ENCODE measurements at regions not wholly inside any gene's neighbourhood (a gene's known extent, or its start where the extent isn't known, plus 50 kb on each side); places are given as distances from the start of the nearest gene placed in this dataset.

- H3K9ac ChIP-seq (ENCODE audit: low read length), result no peak overlapping the region
- H2AFZ ChIP-seq (ENCODE audit: low read depth, low read length), result no peak overlapping the region
- no peaks in the 10 kb centered on the region for H3K27me3 ChIP-seq (ENCODE audit: insufficient read depth, low read depth, low read length)
- no peaks in the 10 kb centered on the region for H3K9me2 ChIP-seq (ENCODE audit: insufficient read depth, low read length)
- H3K36me3 ChIP-seq (ENCODE audit: insufficient read depth, low read length), result no peaks in the 10 kb centered on the region
- no peak for TF ChIP-seq SMC3 (conservative IDR thresholded peaks at IDR 0.05; ENCODE audit: poor library complexity)
- TF ChIP-seq, protein P1, sequence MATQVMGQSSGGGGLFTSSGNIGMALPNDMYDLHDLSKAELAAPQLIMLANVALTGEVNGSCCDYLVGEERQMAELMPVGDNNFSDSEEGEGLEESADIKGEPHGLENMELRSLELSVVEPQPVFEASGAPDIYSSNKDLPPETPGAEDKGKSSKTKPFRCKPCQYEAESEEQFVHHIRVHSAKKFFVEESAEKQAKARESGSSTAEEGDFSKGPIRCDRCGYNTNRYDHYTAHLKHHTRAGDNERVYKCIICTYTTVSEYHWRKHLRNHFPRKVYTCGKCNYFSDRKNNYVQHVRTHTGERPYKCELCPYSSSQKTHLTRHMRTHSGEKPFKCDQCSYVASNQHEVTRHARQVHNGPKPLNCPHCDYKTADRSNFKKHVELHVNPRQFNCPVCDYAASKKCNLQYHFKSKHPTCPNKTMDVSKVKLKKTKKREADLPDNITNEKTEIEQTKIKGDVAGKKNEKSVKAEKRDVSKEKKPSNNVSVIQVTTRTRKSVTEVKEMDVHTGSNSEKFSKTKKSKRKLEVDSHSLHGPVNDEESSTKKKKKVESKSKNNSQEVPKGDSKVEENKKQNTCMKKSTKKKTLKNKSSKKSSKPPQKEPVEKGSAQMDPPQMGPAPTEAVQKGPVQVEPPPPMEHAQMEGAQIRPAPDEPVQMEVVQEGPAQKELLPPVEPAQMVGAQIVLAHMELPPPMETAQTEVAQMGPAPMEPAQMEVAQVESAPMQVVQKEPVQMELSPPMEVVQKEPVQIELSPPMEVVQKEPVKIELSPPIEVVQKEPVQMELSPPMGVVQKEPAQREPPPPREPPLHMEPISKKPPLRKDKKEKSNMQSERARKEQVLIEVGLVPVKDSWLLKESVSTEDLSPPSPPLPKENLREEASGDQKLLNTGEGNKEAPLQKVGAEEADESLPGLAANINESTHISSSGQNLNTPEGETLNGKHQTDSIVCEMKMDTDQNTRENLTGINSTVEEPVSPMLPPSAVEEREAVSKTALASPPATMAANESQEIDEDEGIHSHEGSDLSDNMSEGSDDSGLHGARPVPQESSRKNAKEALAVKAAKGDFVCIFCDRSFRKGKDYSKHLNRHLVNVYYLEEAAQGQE (IDR thresholded peaks at IDR 0.05; ENCODE audit: borderline replicate concordance), result no peak
- no peak for TF ChIP-seq EP300 (conservative IDR thresholded peaks at IDR 0.05; ENCODE audit: poor library complexity, severe bottlenecking)
- no peak for TF ChIP-seq MXI1 (conservative IDR thresholded peaks at IDR 0.05; ENCODE audit: poor library complexity, severe bottlenecking)
- no peak for TF ChIP-seq CTCF (IDR thresholded peaks at IDR 0.05; ENCODE audit: poor library complexity, severe bottlenecking)
- TF ChIP-seq TAF1 (IDR thresholded peaks at IDR 0.05; ENCODE audit: low read depth), result no peak
- no peak for TF ChIP-seq RAD21 (conservative IDR thresholded peaks at IDR 0.05)
- TF ChIP-seq EZH2 (IDR thresholded peaks at IDR 0.05; ENCODE audit: borderline replicate concordance, insufficient read depth, low read length, poor library complexity, severe bottlenecking), result no peak
- no peak for TF ChIP-seq POLR2AphosphoS5 (IDR thresholded peaks at IDR 0.05)
- no peaks in the 10 kb centered on the region for H3K79me2 ChIP-seq (replicated peaks; ENCODE audit: insufficient read depth, low read length)
- H3F3A ChIP-seq (ENCODE audit: insufficient read depth, low read length, poor library complexity, severe bottlenecking), result no peaks in the 10 kb centered on the region
- H3K27ac ChIP-seq (ENCODE audit: low read length), result no peak overlapping the region
- no peaks in the 10 kb centered on the region for H3K9me3 ChIP-seq (ENCODE audit: low read length)
- no peak overlapping the region for H3K4me2 ChIP-seq (ENCODE audit: low read length)
- no peaks in the 10 kb centered on the region for H4K20me1 ChIP-seq (ENCODE audit: insufficient read depth)
- no peak overlapping the region for H3K4me3 ChIP-seq (ENCODE audit: low read length)
Observed at GRCh38 chr11:115715251-115715770, 211.1 kb upstream of the CADM1 start.

- TF ChIP-seq, protein P1 (IDR thresholded peaks at IDR 0.05; ENCODE audit: borderline replicate concordance), result no peak
- TF ChIP-seq CTCF (IDR thresholded peaks at IDR 0.05; ENCODE audit: poor library complexity, severe bottlenecking) (no peak), TAF1 (IDR thresholded peaks at IDR 0.05; ENCODE audit: low read depth) (no peak), MXI1 (conservative IDR thresholded peaks at IDR 0.05; ENCODE audit: poor library complexity, severe bottlenecking) (no peak), RAD21 (conservative IDR thresholded peaks at IDR 0.05) (no peak), EP300 (conservative IDR thresholded peaks at IDR 0.05; ENCODE audit: poor library complexity, severe bottlenecking) (no peak), SMC3 (conservative IDR thresholded peaks at IDR 0.05; ENCODE audit: poor library complexity) (no peak)
- Histone ChIP-seq H4K20me1 (ENCODE audit: insufficient read depth) (no peaks in the 10 kb centered on the region), H3K4me3 (ENCODE audit: low read length) (no peak overlapping the region), H2AFZ (ENCODE audit: low read depth, low read length) (no peak overlapping the region), H3K79me2 (replicated peaks; ENCODE audit: insufficient read depth, low read length) (no peaks in the 10 kb centered on the region), H3F3A (ENCODE audit: insufficient read depth, low read length, poor library complexity, severe bottlenecking) (no peaks in the 10 kb centered on the region), H3K9ac (ENCODE audit: low read length) (no peak overlapping the region), H3K36me3 (ENCODE audit: insufficient read depth, low read length) (no peaks in the 10 kb centered on the region), H3K9me3 (ENCODE audit: low read length) (no peaks in the 10 kb centered on the region), H3K9me2 (ENCODE audit: insufficient read depth, low read length) (no peaks in the 10 kb centered on the region), H3K27ac (ENCODE audit: low read length) (no peak overlapping the region), H3K4me2 (ENCODE audit: low read length) (no peak overlapping the region), H3K27me3 (ENCODE audit: insufficient read depth, low read depth, low read length) (no peaks in the 10 kb centered on the region)
Observed at GRCh38 chr11:115712296-115712695, 208.1 kb upstream of the CADM1 start.

Measured in neural cell (in vitro differentiated cells).